ENCODE measurements at regions not wholly inside any gene's neighbourhood (a gene's known extent, or its start where the extent isn't known, plus 50 kb on each side); places are given as distances from the start of the nearest gene placed in this dataset.

DNA sequence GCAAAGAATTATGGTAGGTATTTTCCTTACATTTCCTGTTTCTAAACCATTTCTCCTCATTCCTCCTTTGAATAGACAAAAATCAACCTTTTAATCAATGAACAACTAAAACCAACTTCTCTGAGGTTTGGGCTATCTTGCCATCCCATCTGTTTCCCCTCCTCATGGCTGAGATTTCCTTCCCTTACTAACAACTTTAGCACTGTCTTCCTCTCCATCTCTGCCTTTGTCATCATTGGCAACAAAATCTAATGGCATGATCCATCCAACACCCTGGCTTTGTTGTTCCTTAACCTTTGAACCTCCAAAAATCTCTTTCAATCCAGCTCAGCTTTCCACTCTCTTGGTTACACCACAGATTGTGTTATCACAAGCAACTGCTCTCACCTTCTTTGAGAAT, 95.3 kb upstream of the FAM136A start:
- no peak overlapping the region for H3K27ac Mint-ChIP-seq
- H3K27me3 Mint-ChIP-seq: peaks cover 10% of the 10 kb centered on the region
- ChIA-PET POLR2A (interaction anchor here (0.6 kb wide), 1 partner anchor 31 kb away, joined by 3 read pairs; no protein-coding TSS in a partner anchor), CTCF (no interaction called here)
- H3K4me1 Mint-ChIP-seq (ENCODE audit: low read depth): no peaks in the 10 kb centered on the region
- no peak for DNase-seq
- H3K4me3 Mint-ChIP-seq: no peak overlapping the region
- H3K9me3 Mint-ChIP-seq: peaks cover 2% of the 10 kb centered on the region
- intact Hi-C loops (cut with micrococcal nuclease): no loop called here
- H3K36me3 Mint-ChIP-seq: no peaks in the 10 kb centered on the region

DNA sequence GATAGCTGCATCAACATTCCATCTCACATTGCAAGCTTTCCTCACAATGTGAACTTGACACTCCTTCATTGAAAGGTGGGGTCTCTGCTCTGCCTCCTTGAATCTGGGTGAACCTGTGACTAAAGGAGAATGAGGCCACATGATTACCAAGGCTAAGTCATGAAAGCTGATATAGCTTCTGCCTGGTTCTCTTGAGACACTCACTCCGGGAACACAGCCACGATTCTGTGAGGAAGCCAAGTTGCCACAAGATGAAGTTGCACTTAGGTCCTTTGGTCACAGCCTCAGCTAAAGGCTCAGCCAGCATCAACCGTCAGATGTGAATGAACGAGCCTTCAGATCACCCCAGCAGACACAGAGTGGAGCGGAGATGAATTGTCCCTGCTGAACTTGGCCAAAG, 94.7 kb upstream of the FAM136A start:
- CTCF ChIA-PET: interaction anchor here (0.9 kb wide), 1 partner anchor 221 kb away, joined by 4 read pairs; no protein-coding TSS in a partner anchor
- Mint-ChIP-seq H3K27me3 (peaks cover 10% of the 10 kb centered on the region), H3K9me3 (peaks cover 2% of the 10 kb centered on the region), H3K4me3 (no peak overlapping the region), H3K36me3 (no peaks in the 10 kb centered on the region), H3K27ac (no peak overlapping the region), H3K4me1 (ENCODE audit: low read depth) (no peaks in the 10 kb centered on the region)
- POLR2A ChIA-PET: interaction anchor here (0.6 kb wide), 1 partner anchor 31 kb away, joined by 3 read pairs; no protein-coding TSS in a partner anchor
- DNase-seq: no peak
- intact Hi-C loops (cut with micrococcal nuclease): no loop called here

DNA sequence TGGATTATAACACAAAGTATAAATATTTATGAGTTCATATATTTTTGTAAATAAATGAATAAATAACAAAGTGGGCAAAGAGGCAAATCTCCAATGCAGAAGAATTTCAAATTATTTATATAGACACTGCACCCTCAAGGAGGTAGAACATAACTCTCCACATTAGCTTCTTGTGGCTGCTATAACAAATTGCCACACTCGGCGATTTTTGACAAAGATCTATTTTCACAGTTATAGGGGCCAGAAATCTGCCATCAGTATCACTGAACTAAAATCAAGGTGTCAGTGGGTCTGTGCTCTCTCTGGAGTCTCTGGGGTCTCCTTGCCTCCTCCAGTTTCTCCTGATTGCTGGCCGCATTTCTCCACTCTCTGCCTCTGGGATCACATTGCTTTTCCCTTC, 92.0 kb upstream of the FAM136A start:
- Mint-ChIP-seq H3K4me1 (ENCODE audit: low read depth) (no peaks in the 10 kb centered on the region), H3K4me3 (no peak overlapping the region), H3K27me3 (peaks cover 8% of the 10 kb centered on the region), H3K9me3 (peaks cover 2% of the 10 kb centered on the region), H3K36me3 (no peaks in the 10 kb centered on the region), H3K27ac (no peak overlapping the region)
- POLR2A ChIA-PET: no interaction called here
- intact Hi-C loops (cut with micrococcal nuclease): no loop called here
- no peak for DNase-seq
- CTCF ChIA-PET: no interaction called here

DNA sequence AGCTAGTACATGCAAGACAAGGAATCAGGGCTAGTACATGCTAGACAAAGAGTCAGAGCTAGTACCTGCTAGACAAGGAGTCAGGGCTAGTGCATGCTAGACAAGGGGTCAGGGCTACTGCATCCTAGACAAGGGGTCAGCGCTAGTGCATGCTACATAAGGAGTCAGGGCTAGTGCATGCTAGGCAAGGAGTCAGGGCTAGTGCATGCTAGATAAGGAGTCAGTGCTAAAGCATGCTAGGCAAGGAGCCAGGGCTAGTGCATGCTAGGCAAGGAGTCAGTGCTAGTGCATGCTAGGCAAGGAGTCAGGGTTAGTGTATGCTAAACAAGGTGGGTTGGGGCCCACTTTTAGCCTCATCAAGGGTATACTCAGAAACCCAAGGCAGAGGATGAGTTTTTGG, 90.1 kb upstream of the FAM136A start:
- Mint-ChIP-seq H3K4me3 (no peak overlapping the region), H3K27me3 (peaks cover 4% of the 10 kb centered on the region), H3K36me3 (no peaks in the 10 kb centered on the region), H3K27ac (no peak overlapping the region), H3K9me3 (peaks cover 2% of the 10 kb centered on the region), H3K4me1 (ENCODE audit: low read depth) (no peaks in the 10 kb centered on the region)
- no peak for DNase-seq
- POLR2A ChIA-PET: no interaction called here
- intact Hi-C loops (cut with micrococcal nuclease): no loop called here
- CTCF ChIA-PET: no interaction called here

DNA sequence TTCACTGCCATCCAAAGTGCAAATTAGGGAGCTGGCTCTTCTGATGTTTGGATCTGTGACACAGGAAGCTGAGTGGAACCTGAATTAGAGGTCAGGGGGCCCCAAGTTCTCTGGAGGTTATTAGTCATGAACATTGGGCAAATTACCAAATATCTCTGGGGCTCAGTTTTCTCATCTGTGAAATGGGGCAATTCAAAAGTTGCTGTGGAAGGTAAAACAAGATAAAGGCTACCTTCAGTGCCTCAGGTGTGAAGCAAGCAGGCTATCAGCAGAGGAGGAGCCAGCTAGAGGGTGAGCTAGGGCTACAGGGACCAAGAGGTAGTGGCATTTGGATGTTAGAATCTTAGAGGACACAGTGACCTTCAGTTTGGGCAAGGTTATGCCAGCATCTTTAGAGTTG, 89.4 kb upstream of the FAM136A start:
- CTCF ChIA-PET: no interaction called here
- H3K27ac Mint-ChIP-seq: no peak overlapping the region
- intact Hi-C loops (cut with micrococcal nuclease): no loop called here
- H3K36me3 Mint-ChIP-seq: no peaks in the 10 kb centered on the region
- POLR2A ChIA-PET: no interaction called here
- no peak for DNase-seq
- peaks cover 2% of the 10 kb centered on the region for H3K9me3 Mint-ChIP-seq
- no peaks in the 10 kb centered on the region for H3K4me1 Mint-ChIP-seq (ENCODE audit: low read depth)
- H3K4me3 Mint-ChIP-seq: no peak overlapping the region
- H3K27me3 Mint-ChIP-seq: no peaks in the 10 kb centered on the region

DNA sequence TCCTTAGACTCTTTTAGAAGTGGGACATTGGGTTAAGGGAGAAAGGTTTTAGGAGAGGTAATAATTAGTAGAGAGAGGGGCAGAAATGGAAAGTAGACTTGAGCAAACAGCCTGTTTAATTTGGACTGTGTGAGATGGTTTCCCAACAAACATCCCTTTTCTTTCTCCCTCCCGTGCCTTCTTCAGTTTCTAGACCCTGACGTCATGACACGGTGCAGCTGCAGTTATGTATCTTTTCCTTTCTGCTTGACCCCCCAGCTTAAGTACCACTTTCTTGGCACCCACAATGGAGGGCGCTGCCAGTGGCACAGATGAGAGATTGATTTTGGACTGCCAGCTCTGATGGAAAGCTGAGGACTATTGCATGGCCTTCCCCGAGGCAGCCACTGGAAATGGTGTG, 86.9 kb upstream of the FAM136A start:
- ChIA-PET POLR2A (no interaction called here), CTCF (no interaction called here)
- DNase-seq: no peak
- H3K27me3 Mint-ChIP-seq: no peaks in the 10 kb centered on the region
- H3K4me1 Mint-ChIP-seq (ENCODE audit: low read depth): no peaks in the 10 kb centered on the region
- H3K27ac Mint-ChIP-seq: no peak overlapping the region
- H3K36me3 Mint-ChIP-seq: no peaks in the 10 kb centered on the region
- no peak overlapping the region for H3K4me3 Mint-ChIP-seq
- peaks cover 2% of the 10 kb centered on the region for H3K9me3 Mint-ChIP-seq
- intact Hi-C loops (cut with micrococcal nuclease): no loop called here

DNA sequence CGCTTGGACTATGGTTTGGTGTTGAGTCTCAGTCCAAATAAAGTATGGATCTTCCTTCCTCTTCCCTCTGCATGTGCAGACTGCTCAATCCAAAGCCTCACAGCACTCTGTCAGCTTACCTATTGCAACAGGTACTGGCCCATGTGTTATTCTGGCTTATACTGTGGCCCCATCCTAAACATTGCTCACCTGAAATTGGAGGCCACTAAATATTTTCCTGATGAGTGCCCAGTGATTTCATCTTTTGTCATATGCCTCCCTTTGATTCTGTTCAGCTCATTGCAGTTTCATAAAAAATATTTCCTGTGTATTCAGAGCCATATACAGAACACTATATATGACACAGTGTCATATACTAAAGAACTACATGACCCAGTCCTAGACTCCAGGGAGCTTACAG, 86.3 kb upstream of the FAM136A start:
- H3K27me3 Mint-ChIP-seq: peaks cover 3% of the 10 kb centered on the region

DNA sequence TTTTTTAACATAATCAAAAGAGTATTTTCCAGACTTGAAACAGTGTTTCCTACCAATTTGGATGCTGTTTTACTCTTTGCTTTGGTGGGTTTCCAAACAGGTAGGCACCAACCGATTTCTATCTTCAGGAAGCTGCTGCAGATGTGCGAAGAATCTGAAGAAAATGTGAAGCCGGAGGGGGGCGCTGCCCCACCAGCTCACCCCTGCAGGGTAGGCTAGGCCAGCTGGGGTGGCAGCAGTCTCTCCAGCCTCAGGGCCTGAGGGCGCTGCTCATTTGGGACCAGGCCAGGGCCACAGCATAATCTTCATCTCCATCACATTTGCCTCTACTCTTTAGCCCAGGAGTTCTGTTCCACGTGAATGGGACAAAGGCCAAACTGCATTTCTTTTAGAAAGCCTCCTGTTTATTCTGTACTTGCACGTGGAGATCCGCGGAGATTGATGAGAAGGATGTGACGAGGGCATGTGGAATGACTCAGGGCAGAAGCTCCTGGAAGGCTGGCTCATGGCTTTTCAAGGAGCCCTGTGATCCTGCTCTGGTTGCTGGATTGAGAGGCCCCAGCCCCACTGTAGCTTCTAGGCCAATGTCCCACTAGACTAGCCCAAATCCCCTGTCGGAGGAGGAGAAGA, 84.2 kb upstream of the FAM136A start:
- ChIA-PET POLR2A (no interaction called here), CTCF (no interaction called here)
- intact Hi-C loops (cut with micrococcal nuclease): no loop called here
- DNase-seq: no peak
- Mint-ChIP-seq H3K4me1 (ENCODE audit: low read depth) (no peaks in the 10 kb centered on the region), H3K27me3 (peaks cover 4% of the 10 kb centered on the region), H3K9me3 (no peaks in the 10 kb centered on the region), H3K4me3 (no peak overlapping the region), H3K36me3 (no peaks in the 10 kb centered on the region), H3K27ac (no peak overlapping the region)

More for the DNA sequence above, 86.3 kb upstream of the FAM136A start:
- no peak for DNase-seq
- CTCF ChIA-PET: no interaction called here
- H3K27ac Mint-ChIP-seq: no peak overlapping the region
- no peak overlapping the region for H3K4me3 Mint-ChIP-seq
- peaks cover under 1% of the 10 kb centered on the region for H3K9me3 Mint-ChIP-seq
- POLR2A ChIA-PET: no interaction called here
- intact Hi-C loops (cut with micrococcal nuclease): no loop called here
- no peaks in the 10 kb centered on the region for H3K4me1 Mint-ChIP-seq (ENCODE audit: low read depth)
- H3K36me3 Mint-ChIP-seq: no peaks in the 10 kb centered on the region

DNA sequence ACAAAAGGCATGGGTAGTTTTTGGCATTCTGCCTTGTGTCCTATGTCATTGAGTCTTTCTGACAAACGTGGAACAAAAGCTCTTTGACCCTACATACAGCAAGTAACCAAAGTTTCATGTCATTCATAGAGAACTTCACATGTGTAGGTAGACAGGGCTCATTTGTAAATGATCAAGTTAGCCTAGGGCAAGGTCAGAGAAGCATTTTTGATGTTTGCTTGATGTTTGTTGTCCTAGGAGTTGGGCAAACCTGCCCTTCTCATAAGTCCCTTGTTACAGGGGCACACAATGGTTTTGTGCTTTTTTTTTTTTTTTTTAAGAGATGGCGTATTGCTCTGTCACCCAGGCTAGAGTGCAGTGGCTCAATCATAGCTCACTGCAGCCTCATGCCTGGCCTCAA, 83.3 kb upstream of the FAM136A start:
- H3K4me3 Mint-ChIP-seq: no peak overlapping the region
- H3K27me3 Mint-ChIP-seq: peaks cover 4% of the 10 kb centered on the region
- CTCF ChIA-PET: no interaction called here
- no peaks in the 10 kb centered on the region for H3K9me3 Mint-ChIP-seq
- no peak for DNase-seq
- H3K4me1 Mint-ChIP-seq (ENCODE audit: low read depth): no peaks in the 10 kb centered on the region
- no peak overlapping the region for H3K27ac Mint-ChIP-seq
- no peaks in the 10 kb centered on the region for H3K36me3 Mint-ChIP-seq
- intact Hi-C loops (cut with micrococcal nuclease): no loop called here
- POLR2A ChIA-PET: no interaction called here

DNA sequence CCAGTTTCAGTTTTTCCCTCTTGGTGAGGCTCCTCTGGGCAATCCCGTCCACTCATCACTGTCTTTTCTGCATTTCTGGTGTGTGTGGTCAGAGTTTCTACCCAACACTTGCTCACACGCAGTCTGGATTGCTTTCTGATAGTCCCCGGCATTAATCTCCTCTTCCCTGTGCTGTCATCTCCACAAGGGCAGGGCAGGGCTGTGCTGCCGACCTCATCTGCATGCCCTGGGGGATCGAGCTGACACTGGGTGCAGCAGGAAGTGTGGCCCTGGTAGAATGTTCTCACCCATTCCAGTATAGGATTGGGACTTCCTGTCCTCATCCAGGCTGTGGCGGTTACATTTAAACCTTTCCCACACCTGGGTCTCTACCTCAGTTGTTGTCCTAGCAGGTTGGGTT, 80.0 kb upstream of the FAM136A start:
- POLR2A ChIA-PET: no interaction called here
- no peaks in the 10 kb centered on the region for H3K36me3 Mint-ChIP-seq
- H3K4me1 Mint-ChIP-seq (ENCODE audit: low read depth): no peaks in the 10 kb centered on the region
- H3K27me3 Mint-ChIP-seq: peaks cover 4% of the 10 kb centered on the region
- H3K9me3 Mint-ChIP-seq: no peaks in the 10 kb centered on the region
- H3K4me3 Mint-ChIP-seq: no peak overlapping the region
- CTCF ChIA-PET: no interaction called here
- DNase-seq: no peak
- H3K27ac Mint-ChIP-seq: no peak overlapping the region
- intact Hi-C loops (cut with micrococcal nuclease): no loop called here

DNA sequence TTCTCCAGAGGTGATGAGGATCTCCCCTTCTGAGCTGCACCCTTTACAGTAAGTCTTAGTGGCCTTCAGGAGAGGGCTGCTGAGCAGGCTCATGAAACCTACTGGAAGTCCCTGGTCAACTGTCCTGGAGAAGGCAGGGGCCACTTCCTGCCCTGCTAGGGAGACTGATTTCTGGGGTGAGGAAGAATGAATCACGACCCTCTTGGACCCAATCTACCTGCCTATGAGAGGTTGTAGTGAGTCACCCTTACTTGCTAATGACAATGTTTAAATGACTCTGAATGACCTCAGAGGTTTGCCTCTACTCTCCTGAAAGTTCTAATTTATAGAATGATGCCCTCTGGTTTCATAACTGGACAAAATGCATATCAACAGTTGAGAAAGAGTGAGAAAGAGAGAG, 79.4 kb upstream of the FAM136A start:
- no peak for DNase-seq
- H3K27ac Mint-ChIP-seq: no peak overlapping the region
- no peaks in the 10 kb centered on the region for H3K36me3 Mint-ChIP-seq
- H3K9me3 Mint-ChIP-seq: no peaks in the 10 kb centered on the region
- intact Hi-C loops (cut with micrococcal nuclease): no loop called here
- ChIA-PET CTCF (no interaction called here), POLR2A (no interaction called here)
- no peaks in the 10 kb centered on the region for H3K4me1 Mint-ChIP-seq (ENCODE audit: low read depth)
- H3K4me3 Mint-ChIP-seq: no peak overlapping the region
- H3K27me3 Mint-ChIP-seq: peaks cover 4% of the 10 kb centered on the region

DNA sequence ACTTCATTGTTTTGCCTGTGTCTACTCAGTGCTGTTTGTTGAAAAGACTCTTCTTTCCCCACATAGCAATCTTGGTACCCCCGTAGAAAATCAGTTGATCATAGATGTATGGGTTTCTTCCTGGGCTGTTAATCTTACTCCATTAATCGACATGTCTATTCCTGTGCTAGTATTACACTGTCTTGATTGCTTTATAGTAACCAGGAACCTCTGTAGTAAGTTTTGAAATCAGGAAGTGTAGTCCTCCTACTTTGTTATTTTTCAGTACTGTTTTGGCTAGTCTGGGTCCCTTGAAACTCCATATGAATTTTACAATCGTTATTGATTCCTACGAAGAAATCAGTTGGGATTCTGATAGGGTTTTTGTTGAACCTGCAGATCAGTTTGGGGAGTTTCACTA, 78.8 kb upstream of the FAM136A start:
- POLR2A ChIA-PET: no interaction called here
- intact Hi-C loops (cut with micrococcal nuclease): no loop called here
- Mint-ChIP-seq H3K27ac (no peak overlapping the region), H3K4me3 (no peak overlapping the region), H3K27me3 (peaks cover 4% of the 10 kb centered on the region), H3K9me3 (no peaks in the 10 kb centered on the region), H3K36me3 (no peaks in the 10 kb centered on the region), H3K4me1 (ENCODE audit: low read depth) (no peaks in the 10 kb centered on the region)
- no peak for DNase-seq
- CTCF ChIA-PET: no interaction called here

DNA sequence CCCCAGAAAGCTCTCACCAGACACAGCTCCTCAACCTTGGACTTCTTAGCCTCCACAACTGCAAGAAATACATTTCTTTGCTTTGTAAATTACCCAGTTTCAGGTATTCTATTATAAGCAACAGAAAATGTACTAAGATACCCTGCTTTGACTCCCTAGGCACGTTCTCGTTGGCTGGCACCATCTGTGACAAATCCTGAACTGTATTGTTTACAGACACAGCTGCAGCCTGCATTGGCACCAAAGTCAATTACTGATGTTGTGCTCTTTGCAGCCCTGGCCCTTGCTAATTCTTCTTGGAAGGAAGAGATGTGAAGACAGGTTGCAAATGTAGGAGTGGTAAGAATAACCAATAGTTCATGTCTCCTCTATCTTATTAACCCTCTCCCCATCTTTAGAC, 72.7 kb upstream of the FAM136A start:
- Mint-ChIP-seq H3K9me3 (no peaks in the 10 kb centered on the region), H3K36me3 (no peaks in the 10 kb centered on the region), H3K27ac (no peak overlapping the region), H3K27me3 (no peaks in the 10 kb centered on the region), H3K4me3 (no peak overlapping the region), H3K4me1 (ENCODE audit: low read depth) (no peaks in the 10 kb centered on the region)
- intact Hi-C loops (cut with micrococcal nuclease): no loop called here
- ChIA-PET CTCF (no interaction called here), POLR2A (no interaction called here)
- no peak for DNase-seq

DNA sequence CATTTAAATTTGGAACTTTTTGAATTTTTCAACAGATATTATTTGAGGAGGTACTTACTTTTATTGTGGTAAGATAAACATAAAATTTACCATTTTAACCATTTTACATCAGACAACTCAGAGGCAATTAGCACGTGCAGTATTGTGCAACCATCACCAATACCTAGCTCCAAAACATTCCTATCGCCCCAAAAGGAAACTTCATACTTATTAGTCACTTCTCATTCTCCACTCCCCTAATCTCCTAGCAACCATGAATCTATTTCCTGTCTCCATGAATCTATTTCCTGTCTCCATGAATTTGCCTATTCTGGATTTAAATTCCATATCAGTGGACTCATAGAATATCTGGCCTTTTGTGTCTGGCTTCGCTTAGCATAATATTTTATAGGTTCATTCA, 69.9 kb upstream of the FAM136A start:
- no peaks in the 10 kb centered on the region for H3K4me1 Mint-ChIP-seq (ENCODE audit: low read depth)
- CTCF ChIA-PET: no interaction called here

More for the DNA sequence above, 69.9 kb upstream of the FAM136A start:
- Mint-ChIP-seq H3K27me3 (no peaks in the 10 kb centered on the region), H3K9me3 (no peaks in the 10 kb centered on the region), H3K36me3 (no peaks in the 10 kb centered on the region), H3K4me3 (no peak overlapping the region), H3K27ac (no peak overlapping the region)
- POLR2A ChIA-PET: no interaction called here
- no peak for DNase-seq
- intact Hi-C loops (cut with micrococcal nuclease): no loop called here

Data from activated CD4-positive, alpha-beta memory T cell treated with anti-CD3 and anti-CD28 coated beads for 36 hours (primary cell).